ENCODE measurements at regions not wholly inside any gene's neighbourhood (a gene's known extent, or its start where the extent isn't known, plus 50 kb on each side); places are given as distances from the start of the nearest gene placed in this dataset.

DNA sequence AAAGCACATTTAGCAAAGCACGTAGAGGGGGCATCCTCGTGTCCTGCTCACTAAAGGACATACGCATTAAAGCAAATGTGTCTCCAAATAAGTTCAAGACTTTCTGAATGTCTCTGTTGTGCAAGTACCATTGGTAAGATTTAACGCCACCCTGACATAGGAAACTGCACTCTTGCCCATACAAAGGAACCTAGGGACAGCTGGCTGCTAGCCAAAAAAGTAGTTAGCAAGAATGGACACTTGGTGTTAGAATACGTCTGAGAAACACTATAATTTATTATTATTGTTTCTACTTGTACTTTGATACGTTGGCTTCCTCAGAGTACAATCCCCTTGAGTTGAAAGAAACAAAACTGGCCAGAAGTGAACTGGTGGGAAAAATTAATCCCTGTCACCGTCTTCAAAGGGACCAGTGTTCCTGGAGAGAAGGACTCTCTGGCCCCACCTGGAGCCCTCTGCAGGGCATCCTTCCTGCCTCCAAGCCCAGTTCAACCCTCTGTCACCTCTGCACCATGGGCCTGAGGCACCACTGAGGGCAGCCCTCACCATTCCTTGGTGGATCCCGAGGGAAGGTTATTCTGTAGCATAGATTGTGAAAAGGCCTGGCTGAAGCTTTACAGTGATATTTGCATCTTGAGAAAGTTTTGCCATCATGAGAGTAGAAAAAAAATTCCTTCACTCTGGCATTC, 51.4 kb upstream of the APCDD1 start:
- H4K91ac ChIP-seq (ENCODE audit: insufficient read length, low read depth, low read length): no peak overlapping the region
- H2BK120ac ChIP-seq (ENCODE audit: low read depth, low read length, poor library complexity, severe bottlenecking): no peak overlapping the region
- no peak overlapping the region for H2AFZ ChIP-seq (ENCODE audit: low read length)
- no peak overlapping the region for H4K8ac ChIP-seq (replicated peaks; ENCODE audit: insufficient read length, low read depth, low read length)
- no peak overlapping the region for H4K5ac ChIP-seq (ENCODE audit: insufficient read length, low read depth, low read length)
- H3K27me3 ChIP-seq (ENCODE audit: insufficient read depth, low read length): no peaks in the 10 kb centered on the region
- H3K9me3 Mint-ChIP-seq: no peaks in the 10 kb centered on the region
- no peak overlapping the region for H3K4me3 Mint-ChIP-seq
- no peak overlapping the region for H3K23ac ChIP-seq (ENCODE audit: insufficient read length, low read depth, low read length)
- no peaks in the 10 kb centered on the region for H3K79me1 ChIP-seq (ENCODE audit: insufficient read depth, low read depth, low read length, poor library complexity, severe bottlenecking)
- H3K4me1 Mint-ChIP-seq: peaks cover 47 to 49% of the 10 kb centered on the region in 2 experiments
- H2AK5ac ChIP-seq (ENCODE audit: insufficient read length, low read length): no peak overlapping the region
- TF ChIP-seq, protein P1, sequence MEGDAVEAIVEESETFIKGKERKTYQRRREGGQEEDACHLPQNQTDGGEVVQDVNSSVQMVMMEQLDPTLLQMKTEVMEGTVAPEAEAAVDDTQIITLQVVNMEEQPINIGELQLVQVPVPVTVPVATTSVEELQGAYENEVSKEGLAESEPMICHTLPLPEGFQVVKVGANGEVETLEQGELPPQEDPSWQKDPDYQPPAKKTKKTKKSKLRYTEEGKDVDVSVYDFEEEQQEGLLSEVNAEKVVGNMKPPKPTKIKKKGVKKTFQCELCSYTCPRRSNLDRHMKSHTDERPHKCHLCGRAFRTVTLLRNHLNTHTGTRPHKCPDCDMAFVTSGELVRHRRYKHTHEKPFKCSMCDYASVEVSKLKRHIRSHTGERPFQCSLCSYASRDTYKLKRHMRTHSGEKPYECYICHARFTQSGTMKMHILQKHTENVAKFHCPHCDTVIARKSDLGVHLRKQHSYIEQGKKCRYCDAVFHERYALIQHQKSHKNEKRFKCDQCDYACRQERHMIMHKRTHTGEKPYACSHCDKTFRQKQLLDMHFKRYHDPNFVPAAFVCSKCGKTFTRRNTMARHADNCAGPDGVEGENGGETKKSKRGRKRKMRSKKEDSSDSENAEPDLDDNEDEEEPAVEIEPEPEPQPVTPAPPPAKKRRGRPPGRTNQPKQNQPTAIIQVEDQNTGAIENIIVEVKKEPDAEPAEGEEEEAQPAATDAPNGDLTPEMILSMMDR (conservative IDR thresholded peaks at IDR 0.05): no peak; the same call in 2 of the 3 replicates
- H3K4ac ChIP-seq (ENCODE audit: low read depth, low read length): no peak overlapping the region
- H3K4me2 ChIP-seq (ENCODE audit: insufficient read depth, insufficient read length, low read length): no peak overlapping the region
- no peak overlapping the region for H3K9ac ChIP-seq (ENCODE audit: extremely low read depth, insufficient read length, low read length)
- H3K14ac ChIP-seq (ENCODE audit: insufficient read depth, low read length): no peak overlapping the region
- H3K79me2 ChIP-seq (ENCODE audit: insufficient read depth, low read length): no peaks in the 10 kb centered on the region
- no peaks in the 10 kb centered on the region; a peak in 1 of 7 replicates for H3K36me3 Mint-ChIP-seq (ENCODE audit: insufficient read depth in 1 of 3, low read depth in 3 of 3)
- H4K20me1 ChIP-seq (ENCODE audit: control insufficient read depth, insufficient read depth, insufficient read length): no peaks in the 10 kb centered on the region
- no peak overlapping the region for H2BK12ac ChIP-seq (ENCODE audit: insufficient read length, low read depth, low read length)
- WGBS (ENCODE audit: extremely low coverage, insufficient read length, low lambda C conversion rate): no CpG with 5 or more reads among the region's 8 CpGs
- H3K23me2 ChIP-seq (ENCODE audit: insufficient read length, low read depth, low read length, poor library complexity, severe bottlenecking): no peaks in the 10 kb centered on the region
- H3K27ac ChIP-seq (ENCODE audit: insufficient read length, low read depth, low read length): no peak overlapping the region
- no peak overlapping the region for H2BK20ac ChIP-seq (ENCODE audit: low read depth, low read length, poor library complexity, severe bottlenecking)
- no peaks in the 10 kb centered on the region for H3K9me3 ChIP-seq (ENCODE audit: control insufficient read depth, low read depth, low read length)
- H3T11ph ChIP-seq (ENCODE audit: low read length): no peak overlapping the region
- no peak overlapping the region for H3K56ac ChIP-seq (ENCODE audit: insufficient read length, low read depth, low read length)
- no peak overlapping the region for H2BK5ac ChIP-seq (ENCODE audit: insufficient read length, low read length)
- DNase-seq: no peak
- no peak overlapping the region for H2BK15ac ChIP-seq (ENCODE audit: low read depth, low read length)
- no peak overlapping the region for H3K27ac Mint-ChIP-seq
- no peak overlapping the region for H3K18ac ChIP-seq (ENCODE audit: insufficient read length, low read depth, low read length)
- peaks cover 7% of the 10 kb centered on the region for H3K27me3 Mint-ChIP-seq (ENCODE audit: low read depth)
- H3K4me1 ChIP-seq (ENCODE audit: insufficient read depth, low read length): peaks cover 8% of the 10 kb centered on the region; the same call in 1 of the 2 replicates

All from H9 (cell line).